ENCODE measurements at regions not wholly inside any gene's neighbourhood (a gene's known extent, or its start where the extent isn't known, plus 50 kb on each side); places are given as distances from the start of the nearest gene placed in this dataset.

- no peaks in the 10 kb centered on the region for H3K27me3 ChIP-seq (ENCODE audit: control insufficient read depth, insufficient read depth, low read length)
- no peaks in the 10 kb centered on the region for H3K36me3 ChIP-seq (ENCODE audit: control insufficient read depth, low read depth, low read length)
- no peaks in the 10 kb centered on the region for H3K4me1 ChIP-seq (ENCODE audit: control insufficient read depth, low read depth, low read length)
- H3K4me3 ChIP-seq (ENCODE audit: low read length): no peak overlapping the region
- H3K27ac ChIP-seq (ENCODE audit: low read length): no peak overlapping the region
- no peaks in the 10 kb centered on the region for H3K9me3 ChIP-seq (ENCODE audit: control insufficient read depth, low read depth, low read length)
- no peak overlapping the region for H3K9ac ChIP-seq (ENCODE audit: low read length)
These were observed 862.2 kb upstream of the MDGA2 start for GRCh38 chr14:48537600-48537999.

GRCh38 chr14:48536318-48536717, 860.9 kb upstream of the MDGA2 start:
- Histone ChIP-seq H3K36me3 (ENCODE audit: control insufficient read depth, low read depth, low read length) (no peaks in the 10 kb centered on the region), H3K9me3 (ENCODE audit: control insufficient read depth, low read depth, low read length) (no peaks in the 10 kb centered on the region), H3K27me3 (ENCODE audit: control insufficient read depth, insufficient read depth, low read length) (no peaks in the 10 kb centered on the region), H3K9ac (ENCODE audit: low read length) (no peak overlapping the region), H3K27ac (ENCODE audit: low read length) (no peak overlapping the region), H3K4me1 (ENCODE audit: control insufficient read depth, low read depth, low read length) (no peaks in the 10 kb centered on the region), H3K4me3 (ENCODE audit: low read length) (no peak overlapping the region)

- Histone ChIP-seq H3K36me3 (ENCODE audit: control insufficient read depth, low read depth, low read length) (no peaks in the 10 kb centered on the region), H3K27ac (ENCODE audit: low read length) (no peak overlapping the region), H3K4me1 (ENCODE audit: control insufficient read depth, low read depth, low read length) (no peaks in the 10 kb centered on the region), H3K4me3 (ENCODE audit: low read length) (no peak overlapping the region), H3K9ac (ENCODE audit: low read length) (no peak overlapping the region), H3K27me3 (ENCODE audit: control insufficient read depth, insufficient read depth, low read length) (no peaks in the 10 kb centered on the region), H3K9me3 (ENCODE audit: control insufficient read depth, low read depth, low read length) (no peaks in the 10 kb centered on the region)
These were observed 852.4 kb upstream of the MDGA2 start for GRCh38 chr14:48527832-48528231.

GRCh38 chr14:48526307-48526706, 850.9 kb upstream of the MDGA2 start:
- no peak overlapping the region for H3K27ac ChIP-seq (ENCODE audit: low read length)
- H3K36me3 ChIP-seq (ENCODE audit: control insufficient read depth, low read depth, low read length): no peaks in the 10 kb centered on the region
- H3K9ac ChIP-seq (ENCODE audit: low read length): no peak overlapping the region
- no peaks in the 10 kb centered on the region for H3K9me3 ChIP-seq (ENCODE audit: control insufficient read depth, low read depth, low read length)
- H3K4me3 ChIP-seq (ENCODE audit: low read length): no peak overlapping the region
- H3K27me3 ChIP-seq (ENCODE audit: control insufficient read depth, insufficient read depth, low read length): no peaks in the 10 kb centered on the region
- no peaks in the 10 kb centered on the region for H3K4me1 ChIP-seq (ENCODE audit: control insufficient read depth, low read depth, low read length)

GRCh38 chr14:48504921-48505320, 829.5 kb upstream of the MDGA2 start:
- Histone ChIP-seq H3K4me3 (ENCODE audit: low read length) (no peak overlapping the region), H3K9ac (ENCODE audit: low read length) (no peak overlapping the region), H3K27ac (ENCODE audit: low read length) (no peak overlapping the region), H3K36me3 (ENCODE audit: control insufficient read depth, low read depth, low read length) (no peaks in the 10 kb centered on the region), H3K4me1 (ENCODE audit: control insufficient read depth, low read depth, low read length) (no peaks in the 10 kb centered on the region), H3K9me3 (ENCODE audit: control insufficient read depth, low read depth, low read length) (no peaks in the 10 kb centered on the region), H3K27me3 (ENCODE audit: control insufficient read depth, insufficient read depth, low read length) (no peaks in the 10 kb centered on the region)

GRCh38 chr14:48490756-48491155, 815.4 kb upstream of the MDGA2 start:
- H3K27me3 ChIP-seq (ENCODE audit: control insufficient read depth, insufficient read depth, low read length): no peaks in the 10 kb centered on the region
- no peaks in the 10 kb centered on the region for H3K4me1 ChIP-seq (ENCODE audit: control insufficient read depth, low read depth, low read length)
- H3K4me3 ChIP-seq (ENCODE audit: low read length): no peak overlapping the region
- H3K9ac ChIP-seq (ENCODE audit: low read length): no peak overlapping the region
- no peak overlapping the region for H3K27ac ChIP-seq (ENCODE audit: low read length)
- H3K36me3 ChIP-seq (ENCODE audit: control insufficient read depth, low read depth, low read length): no peaks in the 10 kb centered on the region
- H3K9me3 ChIP-seq (ENCODE audit: control insufficient read depth, low read depth, low read length): no peaks in the 10 kb centered on the region

- H3K27me3 ChIP-seq (ENCODE audit: control insufficient read depth, insufficient read depth, low read length): no peaks in the 10 kb centered on the region
- H3K4me1 ChIP-seq (ENCODE audit: control insufficient read depth, low read depth, low read length): no peaks in the 10 kb centered on the region
- H3K9ac ChIP-seq (ENCODE audit: low read length): no peak overlapping the region
These were observed 798.5 kb upstream of the MDGA2 start for GRCh38 chr14:48473944-48474343.

GRCh38 chr14:48456051-48456450, 780.6 kb upstream of the MDGA2 start:
- no peaks in the 10 kb centered on the region for H3K27me3 ChIP-seq (ENCODE audit: control insufficient read depth, insufficient read depth, low read length)
- H3K9ac ChIP-seq (ENCODE audit: low read length): no peak overlapping the region
- no peaks in the 10 kb centered on the region for H3K9me3 ChIP-seq (ENCODE audit: control insufficient read depth, low read depth, low read length)
- no peak overlapping the region for H3K4me3 ChIP-seq (ENCODE audit: low read length)
- no peaks in the 10 kb centered on the region for H3K4me1 ChIP-seq (ENCODE audit: control insufficient read depth, low read depth, low read length)
- H3K27ac ChIP-seq (ENCODE audit: low read length): no peak overlapping the region
- H3K36me3 ChIP-seq (ENCODE audit: control insufficient read depth, low read depth, low read length): no peaks in the 10 kb centered on the region

More at GRCh38 chr14:48473944-48474343, 798.5 kb upstream of the MDGA2 start:
- no peaks in the 10 kb centered on the region for H3K36me3 ChIP-seq (ENCODE audit: control insufficient read depth, low read depth, low read length)
- H3K4me3 ChIP-seq (ENCODE audit: low read length): no peak overlapping the region
- no peaks in the 10 kb centered on the region for H3K9me3 ChIP-seq (ENCODE audit: control insufficient read depth, low read depth, low read length)
- no peak overlapping the region for H3K27ac ChIP-seq (ENCODE audit: low read length)

- no peaks in the 10 kb centered on the region for H3K27me3 ChIP-seq (ENCODE audit: control insufficient read depth, insufficient read depth, low read length)
- no peak overlapping the region for H3K27ac ChIP-seq (ENCODE audit: low read length)
- no peaks in the 10 kb centered on the region for H3K9me3 ChIP-seq (ENCODE audit: control insufficient read depth, low read depth, low read length)
- no peaks in the 10 kb centered on the region for H3K4me1 ChIP-seq (ENCODE audit: control insufficient read depth, low read depth, low read length)
- no peaks in the 10 kb centered on the region for H3K36me3 ChIP-seq (ENCODE audit: control insufficient read depth, low read depth, low read length)
- no peak overlapping the region for H3K4me3 ChIP-seq (ENCODE audit: low read length)
- H3K9ac ChIP-seq (ENCODE audit: low read length): no peak overlapping the region
These were observed 779.5 kb upstream of the MDGA2 start for GRCh38 chr14:48454887-48455286.

- Histone ChIP-seq H3K9me3 (ENCODE audit: control insufficient read depth, low read depth, low read length) (no peaks in the 10 kb centered on the region), H3K27ac (ENCODE audit: low read length) (no peak overlapping the region), H3K9ac (ENCODE audit: low read length) (no peak overlapping the region), H3K4me3 (ENCODE audit: low read length) (no peak overlapping the region), H3K36me3 (ENCODE audit: control insufficient read depth, low read depth, low read length) (no peaks in the 10 kb centered on the region), H3K4me1 (ENCODE audit: control insufficient read depth, low read depth, low read length) (no peaks in the 10 kb centered on the region), H3K27me3 (ENCODE audit: control insufficient read depth, insufficient read depth, low read length) (no peaks in the 10 kb centered on the region)
These were observed 777.1 kb upstream of the MDGA2 start for GRCh38 chr14:48452437-48452995.

- Histone ChIP-seq H3K27ac (ENCODE audit: low read length) (no peak overlapping the region), H3K36me3 (ENCODE audit: control insufficient read depth, low read depth, low read length) (no peaks in the 10 kb centered on the region), H3K9me3 (ENCODE audit: control insufficient read depth, low read depth, low read length) (no peaks in the 10 kb centered on the region), H3K4me3 (ENCODE audit: low read length) (no peak overlapping the region), H3K27me3 (ENCODE audit: control insufficient read depth, insufficient read depth, low read length) (no peaks in the 10 kb centered on the region), H3K9ac (ENCODE audit: low read length) (no peak overlapping the region), H3K4me1 (ENCODE audit: control insufficient read depth, low read depth, low read length) (no peaks in the 10 kb centered on the region)
These were observed 759.8 kb upstream of the MDGA2 start for GRCh38 chr14:48435221-48435620.

GRCh38 chr14:48430805-48431204, 755.4 kb upstream of the MDGA2 start:
- no peaks in the 10 kb centered on the region for H3K4me1 ChIP-seq (ENCODE audit: control insufficient read depth, low read depth, low read length)
- H3K9me3 ChIP-seq (ENCODE audit: control insufficient read depth, low read depth, low read length): no peaks in the 10 kb centered on the region
- no peak overlapping the region for H3K4me3 ChIP-seq (ENCODE audit: low read length)
- no peak overlapping the region for H3K27ac ChIP-seq (ENCODE audit: low read length)
- no peaks in the 10 kb centered on the region for H3K27me3 ChIP-seq (ENCODE audit: control insufficient read depth, insufficient read depth, low read length)
- H3K9ac ChIP-seq (ENCODE audit: low read length): no peak overlapping the region
- H3K36me3 ChIP-seq (ENCODE audit: control insufficient read depth, low read depth, low read length): no peaks in the 10 kb centered on the region
